Endothelial cell of umbilical vein (primary cell): ENCODE measurements at regions not wholly inside any gene's neighbourhood (a gene's known extent, or its start where the extent isn't known, plus 50 kb on each side); places are given as distances from the start of the nearest gene placed in this dataset.

Experiments
- CTCF ChIP-seq, 2 donors: IDR thresholded peaks; 1 replicate in 1 of 2; 2 replicates in 1 of 2; pipeline ENCODE4 v1.5.1; 2011; ENCODE audit warnings: low read length in 2 of 2, mild to moderate bottlenecking in 2 of 2, moderate library complexity in 2 of 2, control low read depth in 1 of 2, inconsistent platforms in 1 of 2, low read depth in 1 of 2; ENCODE audit not compliant: insufficient read depth in 1 of 2; ENCODE audit errors: extremely low read depth in 1 of 2
- EZH2 ChIP-seq: IDR thresholded peaks from 2 replicates; pipeline ENCODE4 v1.6.1; 2012; ENCODE audit warnings: borderline replicate concordance, low read depth, mild to moderate bottlenecking, moderate library complexity, low read length, inconsistent platforms; ENCODE audit not compliant: severe bottlenecking
- FOS ChIP-seq: IDR thresholded peaks from 2 replicates; pipeline ENCODE4 v1.6.1; 2011; ENCODE audit warnings: mild to moderate bottlenecking, low read length, moderate library complexity, borderline replicate concordance; ENCODE audit not compliant: insufficient read depth
- MAX ChIP-seq: IDR thresholded peaks from 2 replicates; pipeline ENCODE4 v1.6.1; 2011; ENCODE audit not compliant: insufficient read depth, insufficient read length
- MYC ChIP-seq: IDR thresholded peaks from one replicate; pipeline ENCODE4 v1.6.1; 2011; ENCODE audit warnings: mild to moderate bottlenecking, low read depth, low read length
- POLR2A ChIP-seq: IDR thresholded peaks from 2 replicates; pipeline ENCODE4 v1.6.1; 2012; ENCODE audit warnings: low read depth, mild to moderate bottlenecking, control low read depth, low read length
- POLR2AphosphoS5 ChIP-seq: IDR thresholded peaks from 2 replicates; pipeline ENCODE4 v1.6.1; 2012; ENCODE audit warnings: low read depth, mild to moderate bottlenecking, control low read depth, low read length, moderate library complexity; ENCODE audit not compliant: insufficient read depth

GRCh38 chr5:51859624-51860023, 476.4 kb downstream of the ISL1 start:
- TF ChIP-seq CTCF (IDR thresholded peaks at IDR 0.05; ENCODE audit: extremely low read depth in 1 of 2, insufficient read depth in 1 of 2, low read depth in 1 of 2, low read length in 2 of 2), result no peak
- TF ChIP-seq EZH2, result no peak
- no peak for TF ChIP-seq POLR2AphosphoS5
- TF ChIP-seq POLR2A, result no peak
- TF ChIP-seq MAX, result no peak
- TF ChIP-seq MYC, result no peak
- TF ChIP-seq FOS, result no peak
